IMR-90 (cell line): ENCODE measurements at regions not wholly inside any gene's neighbourhood (a gene's known extent, or its start where the extent isn't known, plus 50 kb on each side); places are given as distances from the start of the nearest gene placed in this dataset.

Source experiments
- ATAC-seq: fragments of 200-7000 bp; cut with Tn5 transposase; 2 replicates; pipeline ENCODE4 v1.9.1; 2020; ENCODE audit warnings: low read depth, mild to moderate bottlenecking, moderate library complexity
- BruUV-seq: library from RNA; stranded (reverse); fragments of 400-500 nt; replicated peaks from 2 replicates; lab custom pipeline; 2021; lab: Mats Ljungman, UMichigan
- CTCF ChIA-PET: fragments of 300-600 bp; formaldehyde crosslinking; extraction: SDS; loops from one replicate; lab custom pipeline; 2021; ENCODE audit warnings: antibody characterized with exemption; lab: Yijun Ruan, JAX
- POLR2A ChIA-PET: fragments of 300-600 bp; sonication (Branson Sonifier 250); formaldehyde crosslinking; loops from one replicate; lab custom pipeline; 2022; ENCODE audit warnings: antibody characterized with exemption; ENCODE audit not compliant: unreplicated experiment; lab: Charles Lee
- DNase-seq: peaks from one replicate; pipeline ENCODE4 v3.0.0; 2013
- H2AFZ ChIP-seq: replicated peaks from 2 replicates; pipeline ENCODE3; 2013; ENCODE audit warnings: low read length, mild to moderate bottlenecking; ENCODE audit not compliant: poor library complexity
- H2AK5ac ChIP-seq: 2 replicates; pipeline ENCODE4 v1.6.1; 2013; ENCODE audit warnings: low read depth, low read length, inconsistent platforms
- H2AK9ac ChIP-seq: replicated peaks from 2 replicates; pipeline ENCODE3; 2013; ENCODE audit warnings: mild to moderate bottlenecking, low read depth, low read length, moderate library complexity; ENCODE audit not compliant: poor library complexity
- H2BK120ac ChIP-seq: 2 replicates; pipeline ENCODE4 v1.6.1; 2013; ENCODE audit warnings: low read depth, low read length, inconsistent platforms
- H2BK15ac ChIP-seq: 3 replicates; pipeline ENCODE4 v1.6.1; 2013; ENCODE audit warnings: low read depth, low read length, inconsistent platforms
- H2BK20ac ChIP-seq: 2 replicates; pipeline ENCODE4 v1.6.1; 2013; ENCODE audit warnings: low read depth, mild to moderate bottlenecking, inconsistent platforms, low read length, moderate library complexity
- H2BK5ac ChIP-seq: 2 replicates; pipeline ENCODE4 v1.6.1; 2013; ENCODE audit warnings: mild to moderate bottlenecking, low read depth, low read length, inconsistent platforms; ENCODE audit not compliant: poor library complexity, severe bottlenecking
- H3K14ac ChIP-seq: replicated peaks from 2 replicates; pipeline ENCODE4 v1.6.1; 2013; ENCODE audit warnings: low read depth, low read length, inconsistent platforms
- H3K18ac ChIP-seq: 2 replicates; pipeline ENCODE4 v1.6.1; 2013; ENCODE audit warnings: low read depth, low read length, control low read depth
- H3K23ac ChIP-seq: 2 replicates; pipeline ENCODE4 v1.6.1; 2013; ENCODE audit warnings: low read depth, low read length, inconsistent platforms
- H3K27ac ChIP-seq: 2 replicates; pipeline ENCODE4 v1.5.1; 2013; ENCODE audit warnings: mild to moderate bottlenecking, control low read depth, low read length; ENCODE audit not compliant: insufficient read depth
- H3K27me3 ChIP-seq: 2 replicates; pipeline ENCODE4 v1.6.1; 2013; ENCODE audit warnings: low read length; ENCODE audit not compliant: control insufficient read depth, insufficient read depth
- H3K36me3 ChIP-seq: 2 replicates; pipeline ENCODE4 v1.6.1; 2013; ENCODE audit warnings: low read length, mixed read lengths; ENCODE audit not compliant: control insufficient read depth, insufficient read depth
- H3K4ac ChIP-seq: 2 replicates; pipeline ENCODE4 v1.6.1; 2013; ENCODE audit warnings: low read depth, low read length, inconsistent platforms
- H3K4me1 ChIP-seq: 2 replicates; pipeline ENCODE4 v1.6.1; 2013; ENCODE audit warnings: low read length, mixed read lengths; ENCODE audit not compliant: control insufficient read depth, insufficient read depth
- H3K4me2 ChIP-seq: 2 replicates; pipeline ENCODE4 v1.6.1; 2013; ENCODE audit warnings: low read depth, mild to moderate bottlenecking, control low read depth, low read length, moderate library complexity
- H3K4me3 ChIP-seq: 2 replicates; pipeline ENCODE4 v1.5.1; 2013; ENCODE audit warnings: low read depth, mild to moderate bottlenecking, control low read depth, low read length, moderate library complexity; ENCODE audit not compliant: insufficient read depth
- H3K56ac ChIP-seq: 2 replicates; pipeline ENCODE4 v1.6.1; 2013; ENCODE audit warnings: low read length, inconsistent platforms; ENCODE audit not compliant: insufficient read depth; ENCODE audit errors: extremely low read depth
- H3K79me1 ChIP-seq, 2 experiments: 2 replicates each; pipeline ENCODE4 v1.6.1; 2013; ENCODE audit warnings: low read length in 2 of 2, inconsistent platforms in 1 of 2, low read depth in 1 of 2
- H3K9ac ChIP-seq: 2 replicates; pipeline ENCODE4 v1.6.1; 2013; ENCODE audit warnings: low read depth, low read length, control low read depth
- H3K9me1 ChIP-seq: 2 replicates; pipeline ENCODE4 v1.6.1; 2013; ENCODE audit warnings: low read length, inconsistent platforms; ENCODE audit not compliant: insufficient read depth
- H3K9me3 ChIP-seq: 2 replicates; pipeline ENCODE4 v1.6.1; 2013; ENCODE audit warnings: low read length; ENCODE audit not compliant: control insufficient read depth, insufficient read depth
- H4K20me1 ChIP-seq: 2 replicates; pipeline ENCODE4 v1.6.1; 2013; ENCODE audit warnings: low read length, inconsistent platforms; ENCODE audit not compliant: insufficient read depth
- H4K5ac ChIP-seq: 2 replicates; pipeline ENCODE4 v1.6.1; 2013; ENCODE audit warnings: mild to moderate bottlenecking, low read depth, low read length, control low read depth
- H4K8ac ChIP-seq, 2 experiments: 2 replicates each; pipeline ENCODE4 v1.6.1; 2013; ENCODE audit warnings: low read depth in 2 of 2, low read length in 2 of 2, control low read depth in 1 of 2, inconsistent platforms in 1 of 2
- H4K91ac ChIP-seq: 2 replicates; pipeline ENCODE4 v1.6.1; 2013; ENCODE audit warnings: low read depth, low read length, inconsistent platforms; ENCODE audit not compliant: insufficient read depth
- FOS ChIP-seq: fragments of 150-350 bp; IDR thresholded peaks from 2 replicates; pipeline ENCODE4 v1.6.1; 2016; ENCODE audit warnings: low read depth, low read length
- MAFK ChIP-seq: IDR thresholded peaks from 2 replicates; pipeline ENCODE4 v1.6.1; 2012; ENCODE audit warnings: low read depth, low read length, improper control_type of control experiment
- MAZ ChIP-seq: IDR thresholded peaks from 2 replicates; pipeline ENCODE4 v1.6.1; 2012; ENCODE audit warnings: low read depth, mild to moderate bottlenecking, low read length, improper control_type of control experiment, moderate library complexity, borderline replicate concordance
- USF2 ChIP-seq: fragments of 150-350 bp; IDR thresholded peaks from 2 replicates; pipeline ENCODE4 v1.6.1; 2017; ENCODE audit warnings: mild to moderate bottlenecking, antibody characterized with exemption, low read length, low read depth
- WGBS, 2 experiments: methylation state at CpG; one replicate each; pipeline versions ENCODE4 v1.1.5 to v1.1.7; 2013; ENCODE audit warnings: missing lambda C conversion rate in 2 of 2; ENCODE audit not compliant: insufficient read length in 1 of 2; ENCODE audit errors: extremely low coverage in 2 of 2; 5-methylcytosine and 5-hydroxymethylcytosine counted together
- dilution Hi-C: fragments of 300-500 bp; cut with HindIII; formaldehyde crosslinking; loops from one replicate; pipeline ENCODE4 v1.14.3; 2018; ENCODE audit warnings: low sequenced_read_pairs; ENCODE audit not compliant: unreplicated experiment
- in situ Hi-C: fragments of 300-500 bp; cut with MboI; formaldehyde crosslinking; loops from 3 replicates; pipeline ENCODE4 v1.14.3; 2019; ENCODE audit warnings: low sequenced_read_pairs, inconsistent platforms, mixed read lengths
- intact Hi-C: fragments of 100-400 bp; cut with micrococcal nuclease; formaldehyde crosslinking; loops from 2 replicates; pipeline ENCODE4 v1.10.0; 2022

GRCh38 chr2:221360742-221361141 is 211.4 kb downstream of the EPHA4 start:
- no TSS peak for BruUV-seq
- Histone ChIP-seq H4K20me1 (no peaks in the 10 kb centered on the region), H3K36me3 (no peaks in the 10 kb centered on the region), H3K4me2 (no peak overlapping the region), H2BK20ac (no peak overlapping the region), H2AK5ac (no peak overlapping the region), H4K8ac (no peak overlapping the region), H2AK9ac (no peak overlapping the region), H3K9me3 (no peaks in the 10 kb centered on the region), H3K4ac (no peak overlapping the region), H3K4me3 (no peak overlapping the region), H2BK120ac (no peak overlapping the region), H3K9me1 (no peaks in the 10 kb centered on the region), H3K27me3 (peaks cover 1% of the 10 kb centered on the region; the same call in 1 of the 2 replicates), H3K18ac (no peak overlapping the region), H4K5ac (no peak overlapping the region), H3K9ac (no peak overlapping the region), H3K79me1 (no peaks in the 10 kb centered on the region), H3K27ac (no peak overlapping the region), H2BK5ac (no peak overlapping the region), H3K56ac (no peak overlapping the region), H2BK15ac (no peak overlapping the region), H3K4me1 (no peaks in the 10 kb centered on the region), H3K23ac (no peak overlapping the region), H2AFZ (no peak overlapping the region), H3K14ac (no peak overlapping the region), H4K91ac (no peak overlapping the region)
- in situ Hi-C loops, result no loop called here
- CTCF ChIA-PET, result interaction anchor here (0.9 kb wide), 1 partner anchor 12 kb away, joined by 3 read pairs; no protein-coding TSS in a partner anchor
- ATAC-seq (no peak), DNase-seq (no peak)
- intact Hi-C loops, result no loop called here
- dilution Hi-C loops, result no loop called here
- POLR2A ChIA-PET, result interaction anchor here (0.6 kb wide), 1 partner anchor 88 kb away, joined by 3 read pairs; no protein-coding TSS in a partner anchor
- TF ChIP-seq MAFK, result no peak
- TF ChIP-seq USF2, result no peak
- no peak for TF ChIP-seq MAZ
- TF ChIP-seq FOS, result no peak
- WGBS, 2 experiments, result no CpG with 5 or more reads among the region's 6 CpGs
